Right hindlimb (tissue), 1 donor: ENCODE measurements at regions not wholly inside any gene's neighbourhood (a gene's known extent, or its start where the extent isn't known, plus 50 kb on each side); places are given as distances from the start of the nearest gene placed in this dataset.
"Not testable (repeated sequence)": the region's sequence is repeated elsewhere in the genome, so short reads cannot be mapped to it uniquely, and the experiment has no call there.

Source experiments
- DNase-seq: peaks from one replicate; pipeline ENCODE4 v3.0.0-alpha.2; 2018

DNA sequence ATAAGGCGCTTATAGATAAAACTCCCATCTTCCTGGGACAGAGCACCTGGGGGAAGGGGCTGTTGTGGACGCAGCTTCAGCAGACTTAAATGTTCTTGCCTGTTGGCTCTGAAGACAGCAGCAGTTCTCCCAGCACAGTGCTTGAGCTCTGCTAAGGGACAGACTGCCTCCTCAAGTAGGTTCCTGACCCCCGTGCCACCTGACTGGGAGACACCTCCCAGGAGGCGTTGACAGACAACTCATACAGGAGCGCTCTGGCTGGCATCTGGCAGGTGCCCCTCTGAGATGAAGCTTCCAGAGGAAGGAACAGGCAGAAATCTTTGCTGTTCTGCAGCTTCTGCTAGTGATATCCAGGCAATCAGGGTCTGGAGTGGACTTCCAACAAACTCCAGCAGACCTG is 383.1 kb upstream of the EMCN start:
- DNase-seq: not testable (repeated sequence)

DNA sequence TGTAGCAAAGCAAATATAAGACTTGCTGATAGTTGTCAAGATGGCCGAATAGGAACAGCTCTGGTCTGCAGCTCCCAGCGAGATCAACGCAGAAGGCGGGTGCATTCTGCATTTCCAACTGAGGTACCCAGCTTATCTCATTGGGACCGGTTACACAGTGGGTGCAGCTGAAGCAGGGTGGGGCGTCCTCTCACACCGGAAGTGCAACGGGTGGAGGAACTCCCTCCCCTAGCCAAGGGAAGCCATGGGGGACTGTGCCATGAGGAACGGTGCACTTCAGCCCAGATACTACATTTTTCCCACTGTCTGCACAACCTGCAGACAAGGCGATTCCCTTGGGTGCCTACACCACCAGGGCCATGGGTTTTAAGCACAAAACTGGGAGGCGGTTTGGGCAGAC is 382.3 kb upstream of the EMCN start:
- DNase-seq: no peak

DNA sequence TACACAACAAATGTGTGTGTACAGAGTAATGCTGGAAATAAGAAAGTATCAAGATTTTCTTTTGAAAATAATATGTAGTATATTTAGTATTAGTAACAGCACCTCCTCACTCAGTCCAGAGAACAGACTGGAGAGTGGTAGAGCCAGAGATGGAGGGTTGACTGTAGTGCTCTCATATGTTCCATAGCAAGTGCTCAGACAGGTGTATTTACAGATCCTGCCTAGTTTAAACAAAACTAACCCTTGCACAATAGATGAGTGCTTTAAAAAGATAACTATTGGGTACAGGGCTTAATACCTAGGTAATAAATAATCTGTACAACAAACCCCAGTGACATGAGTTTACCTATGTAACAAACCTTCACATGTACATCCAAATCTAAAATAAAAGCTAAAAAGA is 381.0 kb upstream of the EMCN start:
- DNase-seq: no peak

DNA sequence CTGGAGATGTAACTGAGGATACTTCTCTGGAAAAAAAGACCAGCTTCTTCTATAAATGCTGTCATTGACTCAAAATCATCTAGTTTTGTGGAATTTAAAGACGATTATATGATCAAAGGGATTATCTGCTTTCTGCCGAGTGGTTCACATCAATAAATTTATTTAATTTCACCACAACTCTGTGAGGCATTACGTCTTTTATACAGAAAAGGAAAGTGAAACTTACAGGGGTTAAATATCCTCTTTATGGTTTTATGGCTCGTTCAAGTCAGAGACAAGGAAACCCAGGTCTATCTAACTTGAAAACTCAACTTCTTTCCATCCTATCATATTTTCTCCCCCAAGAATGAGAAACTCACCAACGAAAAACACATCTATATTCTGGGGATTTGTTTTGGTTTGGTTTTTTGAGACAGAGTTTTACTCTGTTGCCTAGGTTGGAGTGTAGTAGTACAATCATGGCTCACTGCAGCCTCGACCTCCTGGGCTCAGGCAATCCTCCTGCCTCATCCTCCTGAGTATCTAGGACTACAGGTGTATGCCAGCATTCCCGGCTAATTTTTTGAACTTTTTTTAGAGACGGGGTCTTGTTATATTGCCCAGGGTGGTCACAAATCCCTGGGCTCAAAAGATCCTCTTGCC is 377.9 kb upstream of the EMCN start:
- DNase-seq: no peak

DNA sequence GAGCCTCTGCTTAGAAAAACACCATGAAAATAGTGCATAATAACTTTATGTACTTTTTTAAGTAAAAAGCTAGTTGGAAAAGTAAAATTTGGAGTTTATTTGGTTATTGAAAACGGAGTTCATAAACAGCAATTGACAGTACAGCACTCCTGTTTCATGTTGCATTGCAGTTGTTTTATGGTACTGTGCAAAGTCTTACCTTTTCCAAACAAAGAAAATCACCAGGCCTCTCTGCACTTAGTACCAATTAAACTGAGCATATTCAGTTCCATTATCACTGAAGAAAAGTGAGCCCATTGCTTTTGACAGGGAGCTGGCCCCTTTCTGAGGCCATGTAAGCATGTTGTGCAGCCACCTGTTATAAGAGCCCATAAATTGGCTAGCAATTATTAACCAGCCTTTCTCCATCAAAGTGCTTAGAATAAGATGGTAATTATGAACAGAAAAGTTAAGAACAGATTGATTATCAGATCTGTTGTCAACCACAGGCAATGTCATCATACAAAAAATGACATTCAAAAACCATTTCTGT is 376.6 kb upstream of the EMCN start:
- no peak for DNase-seq

DNA sequence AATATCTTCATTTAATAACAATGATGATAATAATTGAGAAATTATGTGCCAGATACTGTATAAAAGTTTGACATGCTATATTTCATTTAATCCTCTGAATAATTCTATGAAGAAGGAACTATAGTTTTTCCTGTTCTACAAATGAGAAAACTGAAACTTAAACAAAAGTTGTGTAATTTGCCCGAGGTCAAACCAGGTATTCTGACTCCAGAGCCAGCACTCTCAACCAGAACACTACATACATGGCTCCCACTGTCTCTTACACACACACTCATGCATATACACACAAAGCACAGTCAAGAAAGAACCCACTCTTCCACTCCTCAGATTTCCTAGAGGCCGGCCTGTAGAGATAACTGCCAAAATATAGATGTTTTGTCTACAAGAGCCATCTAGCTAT is 374.0 kb upstream of the EMCN start:
- no peak for DNase-seq

DNA sequence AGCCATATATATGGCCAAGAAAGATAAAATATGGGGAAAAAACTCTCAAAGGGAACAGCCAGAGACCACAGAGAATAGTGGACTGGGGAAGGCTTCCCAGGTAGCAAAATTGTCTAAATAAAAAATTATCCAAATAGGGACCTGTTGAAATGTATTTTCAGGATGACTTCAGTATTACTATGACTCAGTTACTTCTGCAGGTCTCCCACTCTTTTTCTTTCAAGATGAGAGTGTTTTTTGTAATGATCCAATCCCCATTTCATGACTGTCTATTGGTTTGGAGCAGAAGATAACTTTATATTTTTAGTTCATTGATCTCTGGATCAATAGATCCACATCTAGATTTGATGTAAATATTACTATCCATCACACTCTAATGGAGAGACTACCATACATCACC is 372.1 kb upstream of the EMCN start:
- no peak for DNase-seq

DNA sequence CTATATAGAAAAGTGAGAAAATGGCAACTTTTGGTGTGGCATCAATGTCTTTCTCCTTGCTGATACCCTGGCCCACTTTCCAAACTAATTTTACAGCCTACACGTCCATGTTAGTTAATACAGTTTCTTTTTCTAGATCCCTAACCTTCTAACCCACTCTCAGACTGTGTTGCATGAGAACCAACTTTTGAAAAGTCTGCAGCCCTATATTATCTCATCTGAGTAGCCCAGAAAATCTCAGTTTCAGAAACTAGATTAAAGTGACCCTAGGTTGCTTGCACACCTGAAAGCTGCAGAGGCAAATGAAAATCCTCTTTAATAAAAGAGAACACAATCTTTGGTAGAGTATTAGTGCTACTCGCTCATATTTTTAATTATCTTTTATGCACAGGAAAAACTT is 371.6 kb upstream of the EMCN start:
- no peak for DNase-seq

DNA sequence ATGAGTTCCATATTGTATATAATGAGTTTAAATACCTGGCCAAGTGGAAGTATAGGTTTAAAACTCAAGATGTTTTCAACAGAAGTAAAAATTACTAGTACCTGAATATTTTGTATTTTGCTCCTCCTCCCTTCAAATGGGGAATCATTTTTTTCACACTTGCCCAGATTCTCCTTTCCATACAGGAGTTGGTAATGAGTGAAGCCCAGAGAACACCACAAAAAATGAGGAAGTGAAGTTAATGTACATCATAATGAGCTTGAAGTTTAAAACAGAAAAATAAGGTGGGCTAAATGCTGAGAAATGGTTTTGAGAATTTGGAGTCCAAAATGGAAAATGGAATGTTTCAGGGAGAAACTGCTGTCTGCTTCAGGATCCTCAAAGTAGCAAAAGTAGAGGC is 364.8 kb upstream of the EMCN start:
- DNase-seq: no peak

DNA sequence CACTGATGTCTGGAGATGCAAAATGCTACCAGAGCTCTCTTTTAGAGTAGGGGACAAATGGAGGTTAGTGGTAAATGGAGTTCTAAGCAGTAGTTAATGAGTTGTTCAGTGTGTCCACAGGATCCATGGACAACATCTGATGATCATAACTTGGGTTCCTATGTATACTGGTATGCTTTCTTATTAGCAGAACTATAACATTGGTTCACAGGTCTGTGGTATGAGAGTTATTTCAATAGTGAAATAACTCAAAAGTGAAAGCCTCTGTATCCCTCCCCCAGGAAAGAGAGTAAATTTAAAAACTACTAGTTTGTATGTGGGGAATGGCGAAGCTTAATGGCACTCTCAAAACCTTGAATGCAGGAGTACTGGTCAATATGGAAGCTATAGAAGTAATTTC is 363.5 kb upstream of the EMCN start:
- DNase-seq: no peak

DNA sequence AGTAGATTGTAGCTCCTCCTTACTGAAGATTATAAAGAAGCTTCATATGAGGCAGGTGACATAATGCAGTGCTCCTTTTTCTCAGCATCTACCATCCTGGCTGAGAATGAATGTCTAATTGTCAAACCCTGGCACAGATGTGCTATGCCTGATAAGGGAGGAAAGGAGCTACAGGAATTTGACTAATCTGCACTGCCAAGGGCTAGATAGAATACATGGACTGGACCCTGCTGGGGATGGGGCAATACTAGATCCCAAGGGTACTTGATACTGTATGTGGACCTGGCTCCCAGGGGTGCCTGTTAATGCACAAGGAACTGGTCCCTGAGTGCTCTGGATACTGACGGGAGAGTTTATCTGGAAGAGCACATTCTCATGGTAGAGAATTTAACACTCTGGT is 362.2 kb upstream of the EMCN start:
- DNase-seq: no peak

DNA sequence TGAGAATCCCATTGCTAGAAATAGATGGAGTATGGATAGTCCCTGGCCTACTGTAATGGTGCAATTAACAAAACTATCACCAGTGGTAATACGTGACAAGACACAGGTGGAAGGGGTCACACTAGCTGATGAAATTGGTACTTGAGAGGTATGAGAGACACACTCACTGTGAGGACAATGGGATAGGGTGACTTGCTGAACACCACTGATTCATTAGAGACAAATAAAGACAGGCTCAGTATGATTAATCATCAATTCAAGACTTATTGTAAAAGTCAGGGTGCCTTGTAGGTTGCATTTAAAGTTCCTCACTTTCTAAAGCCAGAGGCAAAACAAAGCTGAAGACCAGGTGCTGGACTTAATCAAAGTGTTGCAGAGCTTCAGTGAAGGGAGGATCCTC is 361.6 kb upstream of the EMCN start:
- DNase-seq: no peak

DNA sequence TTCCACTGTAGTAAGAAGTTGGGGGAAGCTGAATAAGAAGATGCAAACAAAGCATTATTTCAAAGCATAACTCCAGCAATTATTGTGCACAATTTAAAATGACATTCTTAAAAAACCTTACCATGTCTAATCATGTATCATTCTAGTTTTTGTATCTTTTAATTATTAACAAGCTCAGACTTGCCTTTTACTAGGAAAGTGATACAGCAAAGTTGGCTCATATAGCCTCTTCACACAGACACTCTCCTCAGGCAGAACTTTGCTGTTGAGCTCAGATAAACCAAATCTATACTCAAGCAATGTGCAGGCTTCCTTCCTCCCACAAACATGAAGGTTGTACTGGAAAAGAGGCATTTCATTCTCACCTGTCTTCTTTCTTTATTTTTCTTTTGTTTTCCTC is 358.7 kb upstream of the EMCN start:
- DNase-seq: no peak

DNA sequence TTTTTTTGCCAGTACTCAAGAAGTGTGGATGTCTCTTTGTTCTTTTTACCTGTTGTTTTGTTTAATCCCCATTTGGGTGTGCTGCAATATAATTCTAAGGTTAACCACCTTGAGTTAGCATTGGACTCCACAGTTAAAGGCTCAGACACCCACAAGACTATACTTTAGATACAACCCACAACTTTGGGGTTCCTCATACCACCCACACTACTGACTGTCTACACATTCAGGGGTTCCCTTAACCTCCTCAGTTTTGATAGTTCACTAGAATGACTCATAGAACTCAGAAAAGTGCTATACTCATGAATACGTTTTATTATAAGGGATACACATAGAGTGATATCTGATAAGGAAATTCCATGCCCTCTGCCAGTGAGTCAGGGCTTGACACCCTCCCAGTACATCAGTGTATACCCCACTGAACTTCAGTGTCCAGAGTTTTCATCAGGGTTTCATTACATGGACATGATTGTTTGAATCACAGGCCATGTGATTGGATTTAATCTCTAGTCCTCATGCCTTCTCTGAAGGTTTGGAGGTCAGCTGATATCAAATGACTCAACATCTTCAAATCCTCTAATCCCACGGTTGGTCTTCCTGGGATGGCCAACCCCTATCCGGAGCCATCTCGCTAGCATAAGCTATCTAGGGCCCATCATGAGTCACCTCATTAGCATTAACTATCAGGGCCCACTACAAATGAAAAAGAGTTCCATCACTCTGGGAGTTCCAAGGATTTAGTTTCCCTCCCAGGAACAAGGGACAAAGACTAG is 357.7 kb upstream of the EMCN start:
- DNase-seq: no peak

DNA sequence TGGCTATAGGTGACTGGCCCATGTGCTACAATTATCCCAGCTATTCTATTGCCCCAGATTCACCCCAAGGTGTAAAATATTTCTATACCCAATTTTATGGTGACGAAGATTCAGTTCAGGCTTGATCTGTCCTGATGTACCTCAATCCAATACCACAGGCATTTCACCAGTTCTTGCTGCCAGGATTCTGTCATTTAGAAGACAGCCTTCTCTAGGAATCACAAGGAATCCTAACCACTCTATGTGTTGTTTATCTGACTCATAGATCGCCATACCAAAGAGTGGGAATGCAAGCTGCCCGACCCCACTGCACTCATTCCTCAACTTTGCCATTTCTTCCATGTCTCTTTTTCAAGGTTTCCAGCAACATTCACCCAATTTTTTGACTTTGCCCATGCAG is 355.0 kb upstream of the EMCN start:
- DNase-seq: no peak

DNA sequence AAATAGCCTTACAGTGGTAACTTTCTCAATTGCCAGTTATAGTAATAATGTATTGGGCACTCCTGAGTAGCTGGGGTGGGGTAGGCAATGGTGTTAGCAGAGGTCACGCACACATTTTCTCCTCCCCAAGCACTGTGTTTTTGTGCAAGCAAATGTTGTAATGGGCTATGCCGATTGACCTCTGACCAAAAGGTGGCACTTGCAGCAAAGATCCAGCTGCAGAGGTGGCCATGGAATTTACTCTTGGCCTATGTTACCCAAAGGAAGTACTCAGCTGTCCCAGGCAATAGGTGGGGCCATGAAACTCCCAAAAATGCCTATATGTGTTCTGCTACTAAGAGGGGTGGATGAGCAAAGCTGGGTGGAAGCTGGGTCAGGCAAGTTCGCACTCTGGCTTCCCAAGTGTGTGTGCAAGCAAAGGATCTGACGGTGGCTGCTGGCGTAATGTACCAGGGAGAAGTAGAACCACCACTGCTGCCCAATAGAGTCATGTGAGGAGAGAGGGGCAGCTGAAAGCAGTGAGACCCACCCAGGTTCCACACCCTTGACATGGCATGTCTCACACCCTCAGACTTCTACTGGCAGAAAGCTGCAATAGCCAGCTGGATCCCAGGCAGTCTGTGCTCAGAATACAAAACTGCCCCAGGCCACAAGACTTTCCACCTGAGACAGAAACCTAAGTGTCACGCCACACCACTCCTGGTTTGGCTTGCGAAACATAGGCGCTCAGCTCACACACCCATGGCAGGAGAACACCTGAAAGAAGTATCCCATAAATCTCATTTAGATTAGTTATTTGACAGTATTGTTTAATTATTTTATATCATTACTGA is 353.3 kb upstream of the EMCN start:
- DNase-seq: no peak

DNA sequence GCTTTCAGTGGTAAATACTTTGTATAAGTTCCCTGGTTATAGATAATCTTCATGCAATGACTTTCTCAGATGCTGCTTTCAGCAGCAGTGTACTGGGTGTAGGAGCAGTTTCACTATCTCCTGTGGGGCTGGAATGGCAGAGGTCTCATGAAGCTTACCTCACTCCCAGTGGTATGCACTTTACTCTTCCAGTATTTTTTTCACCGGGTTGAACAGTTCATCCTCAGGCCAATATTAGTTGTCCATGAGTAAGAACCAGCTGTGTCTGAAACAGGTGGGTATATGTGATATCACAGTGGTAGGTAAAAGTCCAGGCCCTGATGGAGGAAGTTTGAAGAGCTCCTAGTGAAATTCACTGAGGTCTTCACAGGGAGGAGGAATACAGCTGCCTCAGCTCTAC is 351.5 kb upstream of the EMCN start:
- DNase-seq: no peak

DNA sequence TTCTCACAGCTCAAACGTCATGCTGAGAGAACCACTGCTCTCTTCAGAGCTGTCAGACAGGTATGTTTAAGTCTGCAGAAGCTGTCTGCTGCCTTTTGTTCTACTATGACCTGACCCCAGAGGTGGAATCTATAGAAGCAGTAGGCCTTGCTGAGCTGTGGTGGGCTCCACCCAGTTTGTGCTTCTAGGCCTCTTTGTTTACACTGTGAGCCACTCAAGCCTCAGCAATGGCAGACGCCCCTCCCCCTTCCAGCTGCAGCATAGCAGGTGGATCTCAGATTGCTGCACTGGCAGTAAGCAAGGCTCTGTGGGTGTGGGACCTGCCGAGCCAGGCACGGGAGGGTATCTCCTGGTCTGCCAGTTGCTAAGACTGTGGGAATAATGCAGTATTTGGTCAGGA is 350.5 kb upstream of the EMCN start:
- DNase-seq: not testable (repeated sequence)

DNA sequence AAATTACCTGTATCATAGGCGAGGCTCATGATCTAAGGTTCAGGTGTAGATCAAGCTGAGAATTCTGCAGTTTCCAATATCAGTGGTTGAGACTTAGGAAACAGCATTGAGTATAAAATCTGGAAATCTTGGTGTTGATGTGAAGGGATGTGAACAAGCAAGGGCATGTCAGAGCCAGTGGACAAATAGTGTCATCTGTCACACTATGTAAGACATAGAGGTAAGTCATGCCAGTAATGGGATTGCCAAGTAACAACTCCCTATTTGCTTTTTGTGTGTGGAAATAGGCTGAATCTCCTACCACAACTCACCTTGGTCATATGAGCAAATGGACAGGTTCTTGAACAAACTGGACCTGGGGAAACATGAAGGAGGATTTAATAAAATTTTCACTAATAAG is 334.5 kb upstream of the EMCN start:
- DNase-seq: no peak

DNA sequence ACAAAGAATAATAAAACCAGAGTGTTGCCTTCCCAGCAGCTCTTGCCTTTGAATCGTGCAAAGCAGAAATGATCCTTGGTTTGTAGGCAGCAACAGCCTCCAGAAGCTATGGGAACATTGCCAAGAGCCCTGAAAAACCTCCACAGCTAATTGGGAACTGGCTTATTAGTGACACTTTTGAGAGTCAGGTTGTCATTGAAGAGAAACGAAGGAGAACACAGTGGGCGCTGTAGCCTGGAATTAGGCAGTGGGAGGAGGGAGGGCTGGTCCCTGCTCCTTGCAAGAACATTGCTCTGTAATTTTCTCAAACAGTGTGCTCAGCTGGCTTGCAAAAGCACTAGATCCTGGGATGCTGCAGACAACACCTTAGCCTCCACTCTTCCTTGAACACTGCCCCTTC is 331.5 kb upstream of the EMCN start:
- no peak for DNase-seq

DNA sequence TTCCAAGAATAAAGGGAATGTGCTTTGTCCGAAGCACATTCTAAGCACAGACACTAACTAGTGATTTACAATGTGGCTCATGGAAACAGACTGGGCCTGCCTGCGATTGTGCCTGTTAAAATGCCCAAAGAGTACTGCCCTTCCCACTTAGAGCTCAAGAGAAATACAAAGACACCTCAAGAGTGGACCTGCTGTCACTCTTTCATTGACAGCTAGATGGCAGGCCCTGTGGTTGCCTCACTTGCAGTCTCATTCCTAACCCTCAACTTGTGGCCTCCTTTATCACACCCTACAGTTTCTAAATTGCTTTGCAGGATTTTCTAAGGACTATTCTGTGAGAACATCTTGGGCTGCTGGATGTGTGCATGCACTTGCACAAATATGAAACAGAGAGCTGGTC is 331.0 kb upstream of the EMCN start:
- DNase-seq: no peak

DNA sequence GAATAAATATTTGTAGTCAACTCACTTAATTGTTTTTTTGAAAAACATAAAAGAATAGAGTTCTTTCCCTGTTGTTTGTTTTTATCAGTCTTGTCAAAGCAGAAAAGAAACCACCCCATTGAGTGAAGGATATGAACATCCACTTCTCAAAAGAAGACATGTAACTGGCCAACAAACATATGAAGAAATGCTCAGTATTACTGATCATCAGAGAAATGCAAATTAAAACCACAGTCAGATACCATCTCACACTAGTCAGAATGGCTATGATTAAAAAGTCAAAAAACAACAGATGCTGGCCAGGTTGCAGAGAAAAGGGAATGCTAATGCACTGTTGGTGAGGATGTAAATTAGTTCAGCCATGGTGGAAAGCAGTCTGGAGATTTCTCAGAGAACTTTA is 326.1 kb upstream of the EMCN start:
- no peak for DNase-seq

DNA sequence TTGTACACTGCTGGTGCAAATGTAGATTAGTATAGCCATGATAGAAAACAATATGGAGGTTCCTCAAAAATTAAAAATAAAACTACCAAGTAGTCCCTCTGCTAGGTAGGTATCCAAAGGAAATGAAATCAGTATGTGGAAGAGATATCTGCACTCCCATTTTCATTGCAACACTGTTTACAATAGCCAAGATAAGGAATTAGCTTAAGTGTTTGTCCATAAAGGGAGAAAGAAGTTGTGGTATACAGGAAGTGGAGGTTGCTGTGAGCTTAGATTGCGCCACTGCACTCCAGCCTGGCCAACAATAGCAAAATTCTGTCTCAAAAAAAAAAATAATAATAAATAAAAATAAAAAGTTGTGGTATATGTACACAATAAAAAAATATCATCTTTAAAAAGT is 325.0 kb upstream of the EMCN start:
- no peak for DNase-seq

DNA sequence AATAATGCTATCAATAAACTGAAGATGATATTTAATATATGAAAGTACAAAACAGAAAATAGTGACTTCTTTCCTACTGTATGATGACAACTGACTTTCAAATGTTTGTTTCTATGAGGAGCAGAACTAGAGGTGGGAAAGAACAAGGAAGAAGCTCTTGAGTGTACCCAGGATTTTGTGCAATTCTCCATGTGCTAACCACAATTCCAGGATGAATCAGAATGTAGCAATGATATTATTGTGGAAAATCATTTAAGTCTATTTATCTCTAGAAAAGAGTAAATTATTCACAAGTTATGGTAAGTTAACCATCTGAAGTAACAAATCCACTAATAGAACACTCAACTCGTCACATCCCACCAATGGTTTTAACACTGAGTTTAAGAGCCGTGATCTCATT is 324.1 kb upstream of the EMCN start:
- no peak for DNase-seq
